ENCODE measurements at regions not wholly inside any gene's neighbourhood (a gene's known extent, or its start where the extent isn't known, plus 50 kb on each side); places are given as distances from the start of the nearest gene placed in this dataset.

GRCh38 chr4:107253579-107254068, 217.5 kb upstream of the DKK2 start:
- no peak for TF ChIP-seq POLR2A (IDR thresholded peaks at IDR 0.05; ENCODE audit: low read depth)
- TF ChIP-seq, protein P1, sequence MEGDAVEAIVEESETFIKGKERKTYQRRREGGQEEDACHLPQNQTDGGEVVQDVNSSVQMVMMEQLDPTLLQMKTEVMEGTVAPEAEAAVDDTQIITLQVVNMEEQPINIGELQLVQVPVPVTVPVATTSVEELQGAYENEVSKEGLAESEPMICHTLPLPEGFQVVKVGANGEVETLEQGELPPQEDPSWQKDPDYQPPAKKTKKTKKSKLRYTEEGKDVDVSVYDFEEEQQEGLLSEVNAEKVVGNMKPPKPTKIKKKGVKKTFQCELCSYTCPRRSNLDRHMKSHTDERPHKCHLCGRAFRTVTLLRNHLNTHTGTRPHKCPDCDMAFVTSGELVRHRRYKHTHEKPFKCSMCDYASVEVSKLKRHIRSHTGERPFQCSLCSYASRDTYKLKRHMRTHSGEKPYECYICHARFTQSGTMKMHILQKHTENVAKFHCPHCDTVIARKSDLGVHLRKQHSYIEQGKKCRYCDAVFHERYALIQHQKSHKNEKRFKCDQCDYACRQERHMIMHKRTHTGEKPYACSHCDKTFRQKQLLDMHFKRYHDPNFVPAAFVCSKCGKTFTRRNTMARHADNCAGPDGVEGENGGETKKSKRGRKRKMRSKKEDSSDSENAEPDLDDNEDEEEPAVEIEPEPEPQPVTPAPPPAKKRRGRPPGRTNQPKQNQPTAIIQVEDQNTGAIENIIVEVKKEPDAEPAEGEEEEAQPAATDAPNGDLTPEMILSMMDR (IDR thresholded peaks at IDR 0.05) = no peak
